GF-D8 (cell line): ENCODE measurements at regions not wholly inside any gene's neighbourhood (a gene's known extent, or its start where the extent isn't known, plus 50 kb on each side); places are given as distances from the start of the nearest gene placed in this dataset.
"Not testable (repeated sequence)": the region's sequence is repeated elsewhere in the genome, so short reads cannot be mapped to it uniquely, and the experiment has no call there.

Source experiments
- DNase-seq: peaks from one replicate; lab custom pipeline; 2025; lab: John Stamatoyannopoulos, UW

DNA sequence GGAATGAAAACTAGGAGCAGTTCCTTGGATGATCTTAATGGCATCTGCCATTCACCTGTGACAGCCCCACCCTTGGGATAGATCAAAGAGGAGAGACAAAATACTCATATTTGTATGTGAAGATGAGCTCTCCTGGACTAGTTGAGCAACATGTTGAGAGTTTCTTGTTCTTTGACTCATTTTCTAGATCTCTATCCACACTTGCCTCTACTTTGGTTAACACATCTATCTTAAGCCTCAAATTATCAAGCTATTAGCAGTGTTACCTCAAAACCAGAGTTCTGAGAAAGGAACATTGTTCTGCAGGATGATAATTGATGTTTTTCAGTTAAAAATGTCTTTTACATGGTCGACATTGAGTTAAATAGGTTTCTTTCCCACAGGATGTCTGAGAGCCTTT lies 94.2 kb upstream of the TEX13D start:
- DNase-seq = no peak

DNA sequence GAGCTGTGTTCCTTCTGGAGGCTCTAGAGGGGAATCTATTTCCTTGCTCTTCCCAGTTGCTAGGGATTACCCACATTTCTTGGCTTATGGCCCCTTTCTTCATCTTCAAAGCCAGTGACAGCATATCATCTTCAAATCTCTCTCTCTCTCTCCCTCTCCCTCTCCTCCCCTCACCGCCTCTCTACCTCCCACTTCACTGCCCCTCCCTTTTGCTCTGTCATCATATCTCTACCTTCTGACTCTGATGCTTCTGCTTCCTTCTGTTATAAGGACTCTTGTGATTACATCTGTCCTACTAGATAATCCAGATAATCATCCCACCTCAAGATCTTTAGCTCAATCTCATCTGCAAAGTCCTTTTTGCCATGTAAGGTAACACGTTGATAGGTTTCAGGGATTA lies 93.1 kb upstream of the TEX13D start:
- no peak for DNase-seq

DNA sequence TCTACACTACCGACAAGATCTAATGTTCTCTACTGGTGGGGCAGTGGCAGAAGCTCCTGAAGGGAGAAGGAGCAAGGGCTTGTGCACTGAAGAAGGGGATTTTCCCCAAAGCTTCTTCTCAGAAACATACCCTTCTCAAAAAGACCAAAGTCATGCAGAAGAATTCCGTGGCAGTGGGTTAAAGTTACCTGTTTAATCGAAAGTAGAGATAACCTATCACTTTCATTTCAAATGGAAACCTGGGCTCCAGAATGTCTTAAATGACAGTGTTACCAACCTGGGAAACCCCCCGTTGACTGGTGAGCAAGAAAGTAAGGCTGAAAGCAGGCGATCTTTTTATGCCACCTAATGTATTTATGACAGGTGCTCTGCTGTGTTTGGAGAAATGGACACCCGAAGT lies 92.5 kb upstream of the TEX13D start:
- DNase-seq = no peak

DNA sequence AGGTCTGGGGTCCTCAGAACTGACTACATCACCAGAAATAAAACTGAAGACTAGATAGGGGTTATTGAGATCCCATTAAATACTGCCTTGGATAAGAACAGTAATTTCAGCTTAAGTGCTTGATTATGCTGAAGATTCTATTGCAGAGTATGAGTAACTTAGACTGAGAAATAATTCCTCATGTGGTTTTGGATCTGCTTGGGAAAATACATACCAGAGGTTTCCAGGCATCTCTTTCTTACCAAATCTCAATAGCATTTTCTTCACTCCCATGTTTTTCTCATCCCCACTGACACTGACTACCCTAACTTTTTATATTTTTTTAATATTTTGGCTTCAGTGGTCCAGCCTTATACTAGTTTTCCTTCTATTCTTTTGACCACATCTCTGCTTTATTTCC lies 92.0 kb upstream of the TEX13D start:
- DNase-seq = no peak

DNA sequence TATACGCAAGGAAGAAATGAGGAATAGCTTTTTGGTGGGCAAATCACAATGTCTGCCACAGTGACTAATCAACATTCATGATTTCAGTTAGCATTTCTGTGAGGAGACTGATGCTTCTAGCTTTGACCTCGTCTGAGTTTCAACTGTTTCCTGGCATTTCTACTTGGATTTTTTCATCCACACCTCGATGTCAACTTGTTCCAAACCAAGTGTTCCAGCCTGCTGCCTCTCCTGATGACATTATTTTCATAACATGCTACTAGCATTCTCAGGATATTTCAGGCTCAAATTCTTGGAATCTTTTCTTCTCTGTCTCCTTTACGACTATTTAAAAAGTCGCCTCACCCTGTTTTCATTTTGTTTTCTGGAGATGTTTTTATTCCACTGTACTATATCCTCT lies 90.3 kb upstream of the TEX13D start:
- no peak for DNase-seq

DNA sequence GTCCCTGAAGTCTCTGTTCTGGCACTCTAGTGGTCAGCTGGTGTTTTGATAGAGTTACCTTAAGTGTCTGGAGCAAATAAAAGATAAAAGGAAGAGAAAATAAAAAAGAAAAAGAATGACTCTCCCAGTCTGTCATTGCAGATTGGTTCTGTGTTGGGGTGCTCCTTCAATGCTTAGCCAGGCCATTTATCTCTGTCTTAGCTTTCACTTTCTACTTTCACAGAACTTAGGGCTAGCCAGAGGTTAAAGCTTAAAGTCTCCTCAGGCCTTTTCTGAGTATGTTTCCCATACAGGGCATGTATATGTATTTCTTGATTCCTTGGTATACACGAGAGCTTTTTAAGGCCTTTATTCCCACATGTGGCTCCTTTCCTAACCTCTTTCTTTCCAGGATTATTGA lies 83.1 kb upstream of the TEX13D start:
- no peak for DNase-seq

DNA sequence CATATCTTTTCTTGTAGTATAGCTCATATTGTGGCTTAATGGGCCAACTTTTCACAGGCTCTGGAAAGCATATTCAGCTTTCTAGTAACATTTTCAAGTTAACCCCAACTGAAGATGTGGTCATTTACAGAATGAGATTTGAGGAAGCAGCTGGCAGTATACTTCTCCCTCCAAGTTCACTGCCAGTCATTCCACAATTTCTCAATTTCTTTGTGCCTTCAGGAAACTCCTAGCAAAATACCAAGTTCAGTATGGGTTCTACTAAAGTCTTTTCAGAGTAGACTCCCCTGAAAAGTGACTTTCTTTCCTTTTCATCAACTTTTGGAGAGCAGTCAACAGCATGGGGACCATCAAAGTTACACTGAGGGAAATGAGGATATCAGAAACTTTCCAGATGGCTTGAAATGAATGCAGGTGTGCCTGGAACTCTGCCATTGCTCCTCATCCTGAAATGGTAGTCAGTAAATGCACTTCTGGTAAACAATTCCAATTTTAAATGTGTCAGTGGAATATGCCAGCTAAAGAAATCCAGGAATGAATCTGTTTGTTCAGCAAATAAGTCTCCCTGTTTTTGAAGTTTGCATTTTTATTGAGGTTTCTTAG lies 81.5 kb upstream of the TEX13D start:
- no peak for DNase-seq

DNA sequence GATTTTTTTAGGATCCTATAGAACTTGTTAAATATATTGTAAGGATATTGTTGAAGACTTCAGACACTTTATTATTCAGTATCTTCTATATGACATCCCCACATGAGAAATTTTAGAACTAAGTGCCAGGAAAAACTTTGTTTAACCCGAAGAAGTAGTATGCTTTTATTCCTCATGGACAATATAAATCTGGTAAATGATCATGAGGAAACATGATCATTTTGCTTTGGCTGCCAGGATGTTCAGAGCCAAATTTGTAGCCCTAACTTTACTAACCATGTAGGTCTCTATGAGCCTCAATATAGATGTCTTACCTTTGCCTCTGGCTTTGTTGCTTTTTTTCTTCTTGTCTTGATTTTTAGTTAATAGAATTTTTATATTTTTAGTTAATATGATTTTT lies 77.8 kb upstream of the TEX13D start:
- no peak for DNase-seq

DNA sequence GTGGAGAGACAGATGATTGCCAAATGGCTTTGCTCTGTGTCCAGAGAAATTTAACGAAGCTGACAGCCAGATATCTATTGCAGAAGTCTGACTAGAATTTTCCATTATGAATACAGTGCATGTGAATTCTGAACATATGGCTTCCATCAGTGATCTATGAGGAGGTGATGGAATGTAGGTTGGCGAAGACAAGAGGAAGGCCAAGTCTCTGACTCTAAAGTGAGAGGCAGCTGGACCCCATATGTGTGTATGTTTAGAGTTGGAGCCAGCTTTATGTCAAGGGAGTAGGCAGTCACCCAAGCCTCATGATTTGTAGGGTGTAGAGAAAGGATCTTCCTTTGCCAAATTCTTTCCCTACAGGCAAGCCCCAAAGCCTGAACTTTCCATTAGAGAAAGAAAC lies 76.2 kb upstream of the TEX13D start:
- no peak for DNase-seq

DNA sequence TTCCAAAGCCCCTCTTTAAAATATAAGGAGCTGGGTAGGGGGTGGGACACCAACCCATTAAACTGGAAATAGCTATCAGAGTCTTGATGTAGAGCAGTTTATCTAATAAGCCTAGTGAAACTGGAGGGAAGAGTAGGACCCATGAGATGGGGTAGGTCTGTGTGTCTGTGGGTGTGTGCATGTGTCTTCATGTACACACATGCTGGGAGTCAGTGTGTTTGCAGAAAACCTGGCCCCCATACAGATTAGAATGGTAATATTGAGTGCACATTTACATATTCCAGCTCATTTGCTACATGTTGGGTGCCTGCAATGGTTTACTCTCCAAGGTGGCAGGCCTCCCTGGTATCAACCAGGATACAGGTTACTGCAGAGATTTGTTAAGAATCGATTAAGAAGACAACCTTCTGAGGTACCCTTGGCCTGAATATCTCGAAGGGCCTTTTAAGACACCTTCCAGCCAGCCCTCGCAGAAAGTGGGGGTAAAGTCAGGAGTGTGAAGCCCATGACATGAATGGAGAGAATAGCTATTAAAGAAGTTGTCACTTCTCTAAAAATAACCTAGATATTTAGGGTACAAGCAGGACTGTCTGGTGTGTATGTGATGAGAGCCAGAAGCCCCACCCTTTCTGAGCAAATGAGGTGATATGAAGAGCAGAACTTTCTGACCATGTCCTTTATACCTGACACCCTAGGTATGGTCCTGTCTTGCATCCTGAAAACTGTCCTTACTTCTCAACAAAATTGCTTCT lies 75.7 kb upstream of the TEX13D start:
- no peak for DNase-seq

DNA sequence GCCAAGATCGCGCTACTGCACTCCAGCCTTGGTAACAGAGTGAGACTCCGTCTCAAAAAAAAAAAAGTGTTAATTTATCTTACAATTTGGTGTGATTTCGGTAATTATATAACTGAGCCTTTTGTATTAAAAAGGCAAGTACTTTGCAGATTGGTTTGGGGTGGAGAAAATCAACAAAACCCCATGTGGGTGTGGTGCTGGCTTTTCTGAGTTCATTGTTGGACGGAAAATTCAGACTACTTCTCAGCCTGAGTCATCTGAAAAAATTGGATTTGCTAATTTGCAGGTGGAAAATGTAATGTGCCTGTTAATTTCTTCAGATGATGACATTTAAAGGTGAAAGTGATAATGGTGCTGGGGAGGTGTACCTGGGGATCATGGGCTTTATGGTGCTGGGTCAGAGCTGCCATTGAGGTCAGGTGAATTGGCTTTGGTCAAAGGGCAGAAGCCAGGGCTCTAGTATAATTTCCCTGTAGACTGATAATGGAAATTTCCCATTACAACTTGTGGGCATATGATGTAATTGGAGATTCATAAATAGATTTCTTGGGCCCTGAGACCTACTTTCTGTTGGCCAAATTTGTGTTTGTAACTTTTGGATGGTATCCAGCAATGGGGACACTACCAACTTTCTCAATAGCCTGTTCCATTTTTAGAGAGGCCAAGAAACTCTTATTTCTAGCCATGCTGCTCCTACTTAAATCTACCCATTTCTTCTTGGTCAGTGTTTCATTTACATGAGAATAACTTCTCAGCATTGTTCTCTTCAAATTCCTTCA lies 74.3 kb upstream of the TEX13D start:
- DNase-seq = no peak

DNA sequence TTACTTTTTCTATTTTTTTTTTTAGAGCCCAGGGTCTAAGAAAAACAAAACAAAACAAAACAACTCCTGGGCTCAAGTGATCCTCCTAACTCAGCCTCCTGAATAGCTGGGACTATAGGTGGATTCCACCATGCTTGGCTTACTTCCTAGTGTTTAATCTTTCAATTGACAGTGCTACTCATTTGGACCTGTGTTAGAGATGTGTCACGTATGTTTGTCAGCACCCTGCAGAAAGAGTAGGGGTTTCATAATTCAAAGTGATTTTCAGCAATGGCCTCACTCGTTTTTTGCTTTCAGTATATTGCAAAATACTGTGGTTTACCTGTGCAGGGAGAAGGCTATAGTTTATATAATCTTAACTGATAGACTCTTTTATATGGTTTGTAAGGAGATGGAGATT lies 71.6 kb upstream of the TEX13D start:
- no peak for DNase-seq

DNA sequence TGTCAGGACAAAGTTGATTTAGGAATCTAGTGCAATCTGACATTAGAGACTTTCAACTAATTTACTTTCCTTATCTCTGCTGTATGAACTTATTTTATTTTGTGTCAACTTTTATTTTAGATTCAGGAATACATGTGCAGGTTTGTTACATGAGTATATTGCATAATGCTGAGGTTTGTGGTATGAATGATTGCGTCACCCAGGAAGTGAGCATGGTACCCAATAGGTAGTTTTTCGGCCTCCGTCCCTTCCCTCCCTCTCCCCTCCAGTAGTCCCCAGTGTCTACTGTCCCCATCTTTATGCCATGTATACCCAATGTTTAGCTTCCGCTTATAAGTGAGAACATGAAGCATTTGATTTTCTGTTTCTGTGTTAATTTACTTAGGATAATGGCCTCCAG lies 68.7 kb upstream of the TEX13D start:
- peak; percentile 14 for DNase-seq

DNA sequence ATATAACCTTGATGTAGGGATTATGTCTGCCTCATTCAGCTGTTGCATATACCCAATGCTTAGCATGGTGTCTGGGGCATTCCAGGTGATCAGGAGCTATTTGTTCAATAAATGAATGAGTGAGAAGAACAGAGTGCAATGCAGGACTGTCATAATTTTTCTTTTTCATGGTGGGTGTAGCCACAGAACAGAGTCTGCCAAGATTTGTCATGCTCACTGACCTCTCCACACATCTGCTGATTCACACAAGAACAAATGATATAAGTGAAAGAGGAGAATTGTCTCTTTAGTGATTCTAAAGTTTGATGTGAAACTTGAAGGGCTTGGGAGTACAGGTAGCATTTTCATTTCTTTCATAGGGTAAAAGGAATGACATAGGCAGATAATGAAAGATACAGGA lies 64.4 kb upstream of the TEX13D start:
- no peak for DNase-seq

DNA sequence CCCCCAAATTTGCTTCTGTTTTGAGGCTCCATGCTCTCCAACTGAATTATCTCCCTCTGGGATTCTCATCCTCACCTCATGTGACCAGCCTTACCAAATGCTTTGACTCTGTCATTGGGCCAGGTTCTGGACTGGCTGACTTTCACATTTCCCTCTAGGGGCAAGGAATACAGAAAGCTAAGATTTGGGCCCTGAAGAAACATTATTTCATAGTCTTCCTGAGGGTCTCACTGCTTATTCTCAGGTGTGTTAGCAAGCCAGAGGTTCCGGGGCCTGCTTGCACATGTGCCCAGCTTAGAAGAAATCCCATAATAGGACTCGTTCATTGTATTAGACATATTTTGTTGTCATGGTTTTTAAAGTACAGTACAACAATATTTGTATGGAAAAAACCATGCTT lies 62.6 kb upstream of the TEX13D start:
- DNase-seq = no peak

DNA sequence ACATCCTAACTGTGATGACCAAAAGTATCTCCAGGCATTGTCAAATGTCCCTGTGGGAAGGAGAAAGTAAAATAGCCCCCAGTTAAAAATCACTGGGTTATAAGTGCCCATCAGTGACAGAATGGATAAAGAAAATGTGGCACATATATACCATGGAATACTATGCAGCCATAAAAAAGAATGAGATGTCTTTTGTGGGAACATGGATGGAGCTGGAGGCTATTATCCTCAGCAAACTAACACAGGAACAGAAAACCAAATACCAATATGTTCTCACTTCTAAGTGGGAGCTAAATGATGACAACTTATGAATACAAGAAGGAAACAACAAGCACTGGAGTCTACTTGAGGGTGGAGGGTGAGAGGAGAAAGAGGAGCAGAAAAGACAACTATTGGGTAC lies 60.9 kb upstream of the TEX13D start:
- not testable (repeated sequence) for DNase-seq

DNA sequence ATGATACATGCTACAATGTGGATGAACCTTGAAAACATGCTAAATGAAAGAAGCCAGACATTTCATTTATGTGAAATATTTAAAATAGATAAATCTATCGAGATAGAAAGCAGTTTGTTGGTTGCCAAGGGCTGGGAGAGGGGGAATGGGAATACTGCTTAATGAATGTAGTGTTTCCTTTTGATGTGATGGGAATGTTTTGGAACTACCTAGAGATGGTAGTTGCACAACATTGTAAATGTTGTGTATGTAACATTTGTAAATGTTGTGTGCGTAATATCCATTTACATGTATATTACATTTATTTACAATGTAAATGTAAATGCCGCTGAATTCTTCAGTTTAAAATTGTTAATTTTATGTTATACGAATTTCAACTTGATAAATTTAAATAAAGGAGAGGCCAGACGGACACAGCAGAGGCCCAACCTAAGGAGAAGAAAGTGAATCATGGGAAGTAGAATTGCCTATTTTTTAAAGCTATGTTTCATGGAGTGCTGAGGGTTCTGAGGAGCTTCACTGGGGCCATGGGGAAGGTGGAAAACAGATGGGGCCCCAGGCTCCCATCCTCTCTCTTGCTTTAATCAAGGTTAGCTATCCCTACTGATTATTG lies 60.0 kb upstream of the TEX13D start:
- no peak for DNase-seq

DNA sequence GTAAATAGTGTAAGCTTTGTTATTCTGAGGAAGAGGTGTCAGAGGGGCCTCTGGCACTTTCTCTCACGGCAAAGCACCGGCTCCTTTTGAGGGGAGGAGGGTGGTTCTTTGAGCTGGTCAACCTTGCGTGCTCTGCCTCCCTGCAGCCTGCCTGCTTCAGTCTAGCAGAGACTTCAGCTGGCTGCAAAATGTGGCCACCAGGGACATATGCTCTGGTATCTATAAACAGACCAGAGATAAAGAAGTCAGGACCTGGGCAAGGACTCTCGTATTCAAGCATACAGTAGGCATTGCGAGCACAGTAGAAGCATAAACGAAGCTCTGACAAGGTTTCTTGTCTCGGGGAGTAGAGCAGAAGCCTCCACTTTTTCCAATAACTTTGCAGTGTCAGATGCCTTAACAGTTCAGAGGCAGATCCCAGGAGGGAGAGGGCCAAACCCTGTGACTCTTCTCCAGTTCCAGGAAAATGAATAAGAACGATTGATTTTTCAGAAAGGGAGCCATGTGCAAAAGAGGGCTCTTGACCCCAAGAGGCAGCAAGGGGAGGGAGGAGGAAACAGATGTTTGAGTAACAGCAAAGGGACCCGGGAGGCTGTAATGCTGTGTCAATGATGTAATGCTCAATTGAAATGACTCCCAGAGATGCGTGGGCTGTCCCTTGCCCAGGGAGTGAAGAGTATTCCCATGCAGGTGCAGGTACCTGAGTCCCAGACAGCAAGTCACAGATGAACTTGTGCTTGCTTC lies 57.9 kb upstream of the TEX13D start:
- no peak for DNase-seq

DNA sequence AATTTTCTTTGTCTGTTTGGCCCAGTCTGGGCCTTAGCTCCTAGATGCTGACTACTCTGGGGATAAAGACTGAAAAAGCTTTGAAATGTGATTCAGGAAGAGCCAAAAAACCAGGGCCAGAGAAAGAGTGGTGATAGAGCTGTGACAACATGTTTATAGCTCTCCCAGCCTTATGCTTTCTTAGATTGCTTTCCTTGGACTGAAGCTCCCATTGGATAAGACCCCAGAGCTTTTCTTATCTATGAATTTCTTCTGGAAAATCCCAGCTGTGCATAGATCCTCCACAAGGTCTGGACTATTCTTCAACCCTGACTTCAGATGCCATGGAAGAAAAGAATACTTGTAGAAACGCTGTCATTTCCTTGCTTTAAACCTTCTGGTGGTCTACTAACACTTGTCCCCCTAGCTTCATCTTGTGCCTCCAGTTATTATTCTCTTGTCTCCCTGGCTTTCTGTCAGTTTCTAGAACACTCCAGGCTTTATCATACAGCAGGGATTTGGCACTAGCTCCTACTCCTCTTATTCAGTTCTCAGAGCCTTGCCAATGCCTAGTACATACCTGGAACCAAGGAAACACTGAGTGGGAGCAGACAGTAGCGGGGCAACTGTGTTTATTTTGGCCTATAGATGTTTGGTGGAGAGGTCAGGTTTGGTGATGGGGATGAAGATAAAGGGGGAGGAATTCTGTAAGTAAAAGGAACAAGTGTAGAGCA lies 57.1 kb upstream of the TEX13D start:
- no peak for DNase-seq

DNA sequence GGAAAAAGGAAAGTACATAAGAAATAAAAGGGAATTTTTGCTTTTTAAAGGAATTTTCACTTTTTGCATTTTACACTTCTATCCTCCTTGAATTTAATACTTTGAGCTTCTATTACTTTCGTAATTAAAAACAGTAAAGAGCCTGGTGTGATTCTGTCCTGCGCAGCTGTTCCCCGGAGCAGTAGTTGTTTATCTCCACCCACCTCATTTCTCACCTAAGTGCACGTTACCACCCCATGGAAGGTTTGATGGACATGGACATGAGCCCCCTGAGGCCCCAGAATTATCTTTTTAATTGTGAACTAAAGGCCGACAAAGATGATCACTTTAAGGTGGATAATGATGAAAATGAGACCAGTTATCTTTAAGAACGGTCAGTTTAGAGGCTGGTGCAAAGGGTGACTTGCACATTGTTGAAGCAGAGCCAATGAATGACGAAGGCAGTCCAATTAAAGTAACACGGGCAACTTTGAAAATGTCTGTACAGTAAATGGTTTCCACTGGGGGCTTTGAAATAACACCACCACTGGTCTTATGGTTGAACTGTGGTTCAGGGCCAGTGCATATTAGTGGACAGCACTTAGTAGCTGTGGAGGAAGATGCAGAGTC lies 52.1 kb upstream of the TEX13D start:
- DNase-seq = no peak

DNA sequence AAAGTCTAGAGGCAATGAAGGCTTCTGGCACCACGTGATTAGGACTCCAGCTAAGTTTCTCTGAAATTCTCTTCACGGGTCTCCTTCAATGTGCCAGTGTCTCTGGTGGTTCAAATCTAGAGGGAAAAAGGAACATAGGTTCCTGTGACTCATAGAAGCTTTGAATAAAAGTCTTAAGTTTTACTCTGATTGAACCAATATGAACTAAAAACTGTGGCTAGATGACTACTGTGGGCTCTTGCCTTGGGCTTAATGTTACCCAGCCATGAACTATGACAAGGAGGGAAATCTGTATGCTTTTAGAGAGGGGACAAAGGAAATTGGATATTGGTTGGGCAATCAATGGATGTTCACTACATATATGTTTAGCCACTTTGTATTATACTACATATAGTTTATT lies 49.9 kb upstream of the TEX13D start:
- DNase-seq = no peak
